SK-N-SH (cell line): ENCODE measurements at regions not wholly inside any gene's neighbourhood (a gene's known extent, or its start where the extent isn't known, plus 50 kb on each side); places are given as distances from the start of the nearest gene placed in this dataset.

ENCODE experiments used
- CTCF ChIA-PET: fragments of 300-600, 350-600 bp; formaldehyde crosslinking; extraction: SDS; loops from one replicate; lab custom pipeline; 2021; lab: Yijun Ruan, JAX
- POLR2A ChIA-PET: fragments of 350-600 bp; sonication (Branson Sonifier 250); formaldehyde crosslinking; extraction: SDS; loops from one replicate; lab custom pipeline; 2020; ENCODE audit warnings: antibody characterized with exemption, inconsistent platforms; lab: Yijun Ruan, JAX
- DNase-seq: peaks from one replicate; pipeline ENCODE4 v3.0.0; 2012
- H2AFZ ChIP-seq: fragments of 200-600 bp; sonication (generic); 2 replicates; pipeline ENCODE4 v1.8.1; 2016; ENCODE audit warnings: antibody characterized with exemption, mild to moderate bottlenecking, low read depth
- H3F3A ChIP-seq: fragments of 200-600 bp; sonication (generic); replicated peaks from 2 replicates; pipeline ENCODE3; 2016; ENCODE audit warnings: antibody characterized with exemption, mild to moderate bottlenecking; ENCODE audit not compliant: insufficient read depth
- H3K27ac ChIP-seq, 2 experiments: fragments of 200-500 bp in 1 of 2; fragments of 200-600 bp in 1 of 2; sonication (Bioruptor generic) in 1 of 2; sonication (generic), shearing (Covaris generic) in 1 of 2; 2 replicates each; pipeline versions ENCODE4 v1.5.1 to v1.6.1; 2014 to 2016; ENCODE audit warnings: low read depth in 2 of 2, inconsistent platforms in 1 of 2, low read length in 1 of 2, mild to moderate bottlenecking in 1 of 2, mixed read lengths in 1 of 2
- H3K27me3 ChIP-seq: fragments of 200-600 bp; sonication (generic), shearing (Covaris generic); 2 replicates; pipeline ENCODE4 v1.6.1; 2016; ENCODE audit warnings: mixed run types; ENCODE audit not compliant: insufficient read depth
- H3K36me3 ChIP-seq, 2 experiments: fragments of 200-500 bp in 1 of 2; fragments of 200-600 bp in 1 of 2; sonication (Bioruptor generic) in 1 of 2; sonication (generic) in 1 of 2; replicated peaks in 1 of 2; 2 replicates each; pipeline versions ENCODE3 to v1.5.1; 2014 to 2016; ENCODE audit warnings: low read length in 1 of 2, mild to moderate bottlenecking in 1 of 2; ENCODE audit not compliant: insufficient read depth in 2 of 2, control insufficient read depth in 1 of 2
- H3K4me1 ChIP-seq, 2 experiments: fragments of 200-500 bp in 1 of 2; fragments of 200-600 bp in 1 of 2; sonication (Bioruptor generic) in 1 of 2; sonication (generic), shearing (Covaris generic) in 1 of 2; 2 replicates each; pipeline versions ENCODE4 v1.5.1 to v1.6.1; 2014 to 2016; ENCODE audit warnings: low read depth in 1 of 2, low read length in 1 of 2, mixed run types in 1 of 2; ENCODE audit not compliant: insufficient read depth in 2 of 2, control insufficient read depth in 1 of 2
- H3K4me2 ChIP-seq: fragments of 200-600 bp; sonication (generic), shearing (Covaris generic); 2 replicates; pipeline ENCODE4 v1.6.1; 2017; ENCODE audit warnings: mixed run types
- H3K4me3 ChIP-seq, 2 experiments: fragments of 200-500 bp in 1 of 2; fragments of 200-600 bp in 1 of 2; sonication (Bioruptor generic) in 1 of 2; sonication (generic), shearing (Covaris generic) in 1 of 2; 2 replicates each; pipeline versions ENCODE4 v1.5.1 to v1.8.1; 2014 to 2016; ENCODE audit warnings: low read depth in 2 of 2, inconsistent platforms in 1 of 2, low read length in 1 of 2, mild to moderate bottlenecking in 1 of 2, mixed read lengths in 1 of 2, moderate library complexity in 1 of 2
- H3K79me2 ChIP-seq: fragments of 200-600 bp; sonication (generic); 2 replicates; pipeline ENCODE4 v1.8.1; 2017; ENCODE audit warnings: mild to moderate bottlenecking; ENCODE audit not compliant: insufficient read depth
- H3K9ac ChIP-seq: fragments of 200-600 bp; sonication (generic); 2 replicates; pipeline ENCODE4 v1.6.1; 2017; ENCODE audit warnings: mixed run types
- H3K9me2 ChIP-seq: fragments of 200-600 bp; sonication (generic); 2 replicates; pipeline ENCODE4 v1.6.1; 2017; ENCODE audit warnings: mixed run types
- H3K9me3 ChIP-seq: fragments of 200-600 bp; sonication (generic); 2 replicates; pipeline ENCODE4 v1.6.1; 2017; ENCODE audit warnings: mixed run types, mild to moderate bottlenecking, moderate library complexity
- H4K20me1 ChIP-seq: fragments of 200-600 bp; sonication (generic); 2 replicates; pipeline ENCODE4 v1.6.1; 2017; ENCODE audit warnings: mild to moderate bottlenecking, mixed run types; ENCODE audit not compliant: insufficient read depth
- CHD2 ChIP-seq: fragments of 150-350 bp; IDR thresholded peaks from 2 replicates; pipeline ENCODE4 v1.6.1; 2018; ENCODE audit warnings: low read length; ENCODE audit not compliant: partially characterized antibody
- CTCF ChIP-seq: fragments of 200-600 bp; sonication (generic); IDR thresholded peaks from 2 replicates; pipeline ENCODE4 v1.6.1; 2017; ENCODE audit warnings: antibody characterized with exemption, mild to moderate bottlenecking, moderate library complexity
- ELF1 ChIP-seq: IDR thresholded peaks from 2 replicates; pipeline ENCODE4 v1.4.0; 2012
- FOXJ3 ChIP-seq: sonication (generic); formaldehyde crosslinking; IDR thresholded peaks from 2 replicates; pipeline ENCODE4 v1.5.1; 2020; ENCODE audit warnings: mild to moderate bottlenecking, missing genetic modification reagents
- FOXM1 ChIP-seq: IDR thresholded peaks from 2 replicates; pipeline ENCODE4 v1.4.0; 2012; ENCODE audit warnings: low read depth, mild to moderate bottlenecking
- GABPA ChIP-seq: IDR thresholded peaks from 2 replicates; pipeline ENCODE4 v1.4.0; 2012; ENCODE audit warnings: low read depth, mild to moderate bottlenecking
- GATA2 ChIP-seq: sonication (generic); formaldehyde crosslinking; IDR thresholded peaks from 2 replicates; pipeline ENCODE4 v1.5.0; 2020; ENCODE audit warnings: mild to moderate bottlenecking, missing genetic modification reagents
- IRF3 ChIP-seq: fragments of 150-350 bp; IDR thresholded peaks from 2 replicates; pipeline ENCODE4 v1.6.1; 2016; ENCODE audit warnings: mild to moderate bottlenecking, low read depth, low read length
- MAX ChIP-seq: IDR thresholded peaks from 2 replicates; pipeline ENCODE4 v1.4.0; 2012; ENCODE audit warnings: low read depth
- MEF2A ChIP-seq: IDR thresholded peaks from 2 replicates; pipeline ENCODE4 v1.4.0; 2012; ENCODE audit warnings: low read depth, borderline replicate concordance
- MXI1 ChIP-seq: IDR thresholded peaks from 2 replicates; pipeline ENCODE4 v1.6.1; 2012; ENCODE audit warnings: mild to moderate bottlenecking, low read depth, low read length, improper control_type of control experiment
- NRF1 ChIP-seq: IDR thresholded peaks from 2 replicates; pipeline ENCODE4 v1.6.1; 2012; ENCODE audit warnings: low read depth, mild to moderate bottlenecking, low read length
- POLR2AphosphoS5 ChIP-seq: IDR thresholded peaks from 2 replicates; pipeline ENCODE4 v1.6.1; 2012; ENCODE audit warnings: low read depth, low read length
- RAD21 ChIP-seq: IDR thresholded peaks from 2 replicates; pipeline ENCODE4 v1.6.1; 2012; ENCODE audit warnings: mild to moderate bottlenecking, low read length
- RFX5 ChIP-seq: IDR thresholded peaks from 2 replicates; pipeline ENCODE4 v1.6.1; 2012; ENCODE audit warnings: mild to moderate bottlenecking, improper control_type of control experiment, low read length
- SIN3A ChIP-seq: IDR thresholded peaks from 2 replicates; pipeline ENCODE4 v1.6.1; 2012; ENCODE audit warnings: low read depth, mild to moderate bottlenecking, low read length, moderate library complexity, borderline replicate concordance
- TAF1 ChIP-seq: IDR thresholded peaks from 2 replicates; pipeline ENCODE4 v1.6.1; 2012; ENCODE audit warnings: low read depth, mild to moderate bottlenecking, low read length, moderate library complexity, borderline replicate concordance
- TEAD4 ChIP-seq: IDR thresholded peaks from 2 replicates; pipeline ENCODE4 v1.4.0; 2012; ENCODE audit warnings: mild to moderate bottlenecking, borderline replicate concordance; ENCODE audit not compliant: insufficient read depth
- YY1 ChIP-seq: IDR thresholded peaks from 2 replicates; pipeline ENCODE4 v1.4.0; 2012; ENCODE audit warnings: low read depth, mild to moderate bottlenecking
- TF ChIP-seq, protein P1 (sequence below): IDR thresholded peaks from 2 replicates; pipeline ENCODE4 v1.6.1; 2012; ENCODE audit warnings: mild to moderate bottlenecking, low read depth, low read length, moderate library complexity
- TF ChIP-seq, protein P2 (sequence below): IDR thresholded peaks from 2 replicates; pipeline ENCODE4 v1.4.0; 2012; ENCODE audit warnings: low read depth, borderline replicate concordance

DNA sequence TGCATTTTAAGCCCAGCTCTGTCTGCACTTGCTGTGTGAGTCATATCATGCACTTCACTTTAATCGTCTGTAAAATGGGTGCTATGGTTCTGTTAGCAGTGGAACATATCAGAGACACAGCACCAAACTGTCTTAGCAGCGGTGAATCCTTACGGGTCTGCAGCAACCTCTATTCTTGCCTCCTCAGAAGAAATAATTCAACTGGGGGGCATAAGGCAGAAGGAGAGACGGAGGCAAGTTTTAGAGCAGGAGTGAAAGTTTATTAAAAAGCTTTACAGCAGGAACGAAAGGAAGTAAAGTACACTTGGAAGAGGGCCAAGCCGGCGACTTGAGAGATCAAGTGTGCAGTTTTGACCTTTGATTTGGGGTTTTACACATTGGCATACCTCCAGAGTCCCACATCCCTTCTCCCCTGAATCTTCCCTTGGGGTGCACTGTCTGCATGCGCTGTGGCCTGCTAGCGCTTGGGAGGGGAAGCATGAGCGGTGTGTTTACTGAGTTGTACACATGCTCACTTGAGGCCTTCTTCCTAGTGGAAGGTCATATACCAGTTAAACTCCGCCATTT, 109.8 kb downstream of the DDX1 start (continued):
- TF ChIP-seq POLR2AphosphoS5: no peak
- TF ChIP-seq, protein P1, sequence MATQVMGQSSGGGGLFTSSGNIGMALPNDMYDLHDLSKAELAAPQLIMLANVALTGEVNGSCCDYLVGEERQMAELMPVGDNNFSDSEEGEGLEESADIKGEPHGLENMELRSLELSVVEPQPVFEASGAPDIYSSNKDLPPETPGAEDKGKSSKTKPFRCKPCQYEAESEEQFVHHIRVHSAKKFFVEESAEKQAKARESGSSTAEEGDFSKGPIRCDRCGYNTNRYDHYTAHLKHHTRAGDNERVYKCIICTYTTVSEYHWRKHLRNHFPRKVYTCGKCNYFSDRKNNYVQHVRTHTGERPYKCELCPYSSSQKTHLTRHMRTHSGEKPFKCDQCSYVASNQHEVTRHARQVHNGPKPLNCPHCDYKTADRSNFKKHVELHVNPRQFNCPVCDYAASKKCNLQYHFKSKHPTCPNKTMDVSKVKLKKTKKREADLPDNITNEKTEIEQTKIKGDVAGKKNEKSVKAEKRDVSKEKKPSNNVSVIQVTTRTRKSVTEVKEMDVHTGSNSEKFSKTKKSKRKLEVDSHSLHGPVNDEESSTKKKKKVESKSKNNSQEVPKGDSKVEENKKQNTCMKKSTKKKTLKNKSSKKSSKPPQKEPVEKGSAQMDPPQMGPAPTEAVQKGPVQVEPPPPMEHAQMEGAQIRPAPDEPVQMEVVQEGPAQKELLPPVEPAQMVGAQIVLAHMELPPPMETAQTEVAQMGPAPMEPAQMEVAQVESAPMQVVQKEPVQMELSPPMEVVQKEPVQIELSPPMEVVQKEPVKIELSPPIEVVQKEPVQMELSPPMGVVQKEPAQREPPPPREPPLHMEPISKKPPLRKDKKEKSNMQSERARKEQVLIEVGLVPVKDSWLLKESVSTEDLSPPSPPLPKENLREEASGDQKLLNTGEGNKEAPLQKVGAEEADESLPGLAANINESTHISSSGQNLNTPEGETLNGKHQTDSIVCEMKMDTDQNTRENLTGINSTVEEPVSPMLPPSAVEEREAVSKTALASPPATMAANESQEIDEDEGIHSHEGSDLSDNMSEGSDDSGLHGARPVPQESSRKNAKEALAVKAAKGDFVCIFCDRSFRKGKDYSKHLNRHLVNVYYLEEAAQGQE: no peak
- TF ChIP-seq FOXM1: no peak
- no peak for TF ChIP-seq TEAD4
- no peak for TF ChIP-seq ELF1

GRCh38 chr2:15701991-15702390, 110.3 kb downstream of the DDX1 start:
- Histone ChIP-seq H3K4me3 (no peak overlapping the region), H4K20me1 (no peaks in the 10 kb centered on the region), H3K36me3 (no peaks in the 10 kb centered on the region), H3K27me3 (no peaks in the 10 kb centered on the region), H3K9me3 (no peaks in the 10 kb centered on the region), H3K4me2 (no peak overlapping the region), H3K79me2 (no peaks in the 10 kb centered on the region), H3F3A (no peaks in the 10 kb centered on the region), H3K27ac (no peak overlapping the region), H3K4me1 (peaks cover 0 to 3% of the 10 kb centered on the region in 2 experiments; a peak in 1 of 4 replicates), H3K9me2 (no peaks in the 10 kb centered on the region), H2AFZ (no peak overlapping the region), H3K9ac (no peak overlapping the region)
- CTCF ChIA-PET: no interaction called here
- no peak for DNase-seq
- POLR2A ChIA-PET: no interaction called here
- TF ChIP-seq TAF1 (no peak), IRF3 (no peak), CHD2 (no peak), ELF1 (no peak), FOXJ3 (CRISPR knock-in tag) (no peak), SIN3A (no peak), MXI1 (no peak), RFX5 (no peak), GABPA (no peak), RAD21 (no peak), MAX (no peak), YY1 (no peak), CTCF (no peak), MEF2A (no peak), NRF1 (no peak), GATA2 (CRISPR knock-in tag) (no peak)
- TF ChIP-seq, protein P2, sequence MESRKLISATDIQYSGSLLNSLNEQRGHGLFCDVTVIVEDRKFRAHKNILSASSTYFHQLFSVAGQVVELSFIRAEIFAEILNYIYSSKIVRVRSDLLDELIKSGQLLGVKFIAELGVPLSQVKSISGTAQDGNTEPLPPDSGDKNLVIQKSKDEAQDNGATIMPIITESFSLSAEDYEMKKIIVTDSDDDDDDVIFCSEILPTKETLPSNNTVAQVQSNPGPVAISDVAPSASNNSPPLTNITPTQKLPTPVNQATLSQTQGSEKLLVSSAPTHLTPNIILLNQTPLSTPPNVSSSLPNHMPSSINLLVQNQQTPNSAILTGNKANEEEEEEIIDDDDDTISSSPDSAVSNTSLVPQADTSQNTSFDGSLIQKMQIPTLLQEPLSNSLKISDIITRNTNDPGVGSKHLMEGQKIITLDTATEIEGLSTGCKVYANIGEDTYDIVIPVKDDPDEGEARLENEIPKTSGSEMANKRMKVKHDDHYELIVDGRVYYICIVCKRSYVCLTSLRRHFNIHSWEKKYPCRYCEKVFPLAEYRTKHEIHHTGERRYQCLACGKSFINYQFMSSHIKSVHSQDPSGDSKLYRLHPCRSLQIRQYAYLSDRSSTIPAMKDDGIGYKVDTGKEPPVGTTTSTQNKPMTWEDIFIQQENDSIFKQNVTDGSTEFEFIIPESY: no peak
